GM11168 (cell line): ENCODE measurements at regions not wholly inside any gene's neighbourhood (a gene's known extent, or its start where the extent isn't known, plus 50 kb on each side); places are given as distances from the start of the nearest gene placed in this dataset.
"Not testable (repeated sequence)": the region's sequence is repeated elsewhere in the genome, so short reads cannot be mapped to it uniquely, and the experiment has no call there.

Source experiments
- in situ Hi-C: fragments of 300-500 bp; cut with MboI; formaldehyde crosslinking; loops from one replicate; pipeline ENCODE4 v1.12.0; 2022; ENCODE audit warnings: low sequenced_read_pairs; ENCODE audit not compliant: unreplicated experiment

- in situ Hi-C loops: no loop called here
Observed at GRCh38 chr14:23828616-23829015, 125.0 kb upstream of the DHRS4 start.

DNA sequence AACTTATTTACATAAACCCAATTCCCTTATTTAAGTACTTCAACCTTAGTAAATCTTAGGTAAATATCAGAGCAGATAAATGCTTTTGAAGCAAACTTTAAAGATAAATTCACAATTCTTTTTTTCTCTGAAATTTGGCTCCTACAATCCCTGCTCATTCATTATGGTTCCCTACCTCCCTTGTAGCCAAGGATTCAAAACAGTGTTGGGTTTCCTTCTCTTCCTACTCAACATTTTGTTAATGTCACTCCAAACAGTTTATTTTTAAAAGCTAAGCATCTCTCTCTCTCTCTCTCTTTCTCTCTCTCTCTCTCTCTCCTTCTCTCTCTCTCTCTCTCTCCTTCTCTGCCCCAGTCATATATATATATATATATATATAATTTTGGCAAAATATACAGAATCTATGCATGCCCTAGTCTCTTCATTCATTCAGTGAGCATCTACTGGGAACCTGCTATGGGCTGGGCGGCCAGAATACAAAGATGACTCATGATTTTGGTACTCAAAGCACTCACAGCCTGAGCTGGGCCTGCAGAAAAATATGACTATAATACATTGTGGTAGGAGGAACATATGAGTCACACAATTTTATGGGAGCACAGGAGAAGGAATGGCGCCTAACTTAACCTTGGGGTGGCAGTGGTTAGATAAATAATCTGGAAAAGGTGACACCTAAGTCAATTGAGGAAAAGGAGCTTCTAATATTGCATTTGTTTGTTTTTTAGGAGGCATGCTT, 123.7 kb upstream of the DHRS4 start:
- in situ Hi-C loops: no loop called here

DNA sequence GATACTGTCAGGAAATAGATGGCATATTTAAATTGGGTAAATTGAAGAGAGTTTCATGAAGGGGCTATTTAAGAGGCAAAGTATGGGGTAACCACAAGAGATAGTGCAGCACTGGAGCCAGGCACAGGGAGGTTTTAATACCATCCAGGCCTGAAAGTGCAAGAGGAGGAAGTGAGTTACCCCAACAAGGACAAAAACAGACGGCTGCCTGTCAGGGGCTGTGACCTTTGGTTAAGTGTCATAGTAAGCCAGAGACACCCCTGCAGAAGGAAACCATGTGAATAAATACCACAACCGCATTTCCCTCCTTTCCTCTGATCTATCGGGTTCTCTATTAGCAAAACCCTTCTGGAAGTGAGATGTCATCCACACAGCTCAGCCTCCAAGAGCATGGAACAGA, 122.0 kb upstream of the DHRS4 start:
- in situ Hi-C loops: no loop called here

DNA sequence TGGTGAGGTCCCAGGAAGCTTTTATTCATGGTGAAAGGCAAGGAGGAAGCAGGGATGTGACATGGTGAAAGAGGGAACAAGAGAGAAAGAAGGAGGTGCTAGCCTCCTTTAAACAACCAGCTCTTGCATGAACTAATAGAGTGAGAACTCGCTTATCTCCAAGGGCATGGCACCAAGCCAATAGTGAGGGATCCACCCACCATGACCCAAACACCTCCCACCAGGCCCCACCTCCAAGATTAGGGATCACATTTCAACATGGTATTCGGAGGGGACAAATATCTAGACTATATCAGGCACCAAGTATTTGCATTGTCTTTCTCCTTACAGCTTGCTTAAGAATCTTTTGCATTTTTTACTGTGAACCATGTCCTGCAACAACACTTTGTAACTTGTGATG, 91.9 kb upstream of the DHRS4 start:
- in situ Hi-C loops: no loop called here

- in situ Hi-C loops: no loop called here
Observed at GRCh38 chr14:23862513-23862912, 91.1 kb upstream of the DHRS4 start.

GRCh38 chr14:23863836-23864235, 89.7 kb upstream of the DHRS4 start:
- in situ Hi-C loops: no loop called here

DNA sequence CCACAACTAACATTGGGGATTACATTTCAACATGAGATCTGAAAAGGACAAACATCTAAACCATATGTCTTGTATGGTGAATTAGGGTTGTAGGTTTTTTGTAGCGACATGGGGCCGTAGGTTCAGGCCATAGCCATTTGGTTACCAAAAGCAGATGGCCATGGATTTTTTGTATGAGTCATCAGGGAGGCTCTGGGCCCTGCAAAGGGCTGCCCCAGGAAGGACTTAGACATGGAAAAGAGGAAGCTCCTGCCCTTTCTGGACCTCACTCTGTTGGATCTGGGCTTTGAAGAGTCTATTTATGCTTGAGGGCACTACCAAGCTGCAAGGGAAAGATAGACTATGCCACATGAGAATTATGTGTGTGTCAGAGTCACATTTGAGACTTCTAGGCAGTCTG, 89.3 kb upstream of the DHRS4 start:
- in situ Hi-C loops: no loop called here

DNA sequence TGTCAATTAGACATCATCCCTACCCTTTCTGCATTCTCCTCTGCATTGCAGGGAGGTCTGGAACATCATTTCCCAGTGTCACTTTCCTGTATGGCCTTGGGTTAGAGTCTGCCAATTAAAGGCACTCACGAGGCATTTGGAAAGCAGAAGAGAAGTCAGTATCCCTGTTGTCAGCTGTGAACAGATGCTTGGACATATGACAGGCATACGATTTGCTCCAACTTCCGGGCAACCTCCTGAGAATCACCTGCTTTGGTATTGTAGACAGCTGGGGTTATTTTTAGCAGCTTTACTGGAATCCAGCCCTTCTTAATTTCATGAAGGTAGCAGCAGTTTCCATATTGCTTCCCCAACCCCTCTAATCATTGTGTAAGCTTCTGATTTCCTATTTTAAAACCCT, 88.7 kb upstream of the DHRS4 start:
- in situ Hi-C loops: no loop called here

DNA sequence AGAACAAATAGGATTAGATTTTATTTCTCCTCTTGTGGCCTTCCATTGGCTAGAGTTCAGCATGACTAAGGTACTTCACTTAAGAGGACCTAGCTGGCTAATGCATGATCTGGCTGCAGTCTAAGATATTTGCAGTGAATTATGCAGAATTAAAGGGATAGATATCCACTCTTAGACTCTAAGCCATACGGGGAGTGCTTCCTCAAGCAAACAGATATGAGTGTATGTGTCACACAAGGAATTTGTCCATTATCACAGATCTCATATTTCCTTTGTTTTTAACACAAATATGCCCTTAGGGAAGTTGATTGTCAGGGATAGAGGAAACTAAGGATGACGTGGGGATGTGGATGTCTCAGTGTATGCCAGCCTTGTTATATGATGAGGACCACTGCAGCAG, 88.1 kb upstream of the DHRS4 start:
- in situ Hi-C loops: no loop called here

DNA sequence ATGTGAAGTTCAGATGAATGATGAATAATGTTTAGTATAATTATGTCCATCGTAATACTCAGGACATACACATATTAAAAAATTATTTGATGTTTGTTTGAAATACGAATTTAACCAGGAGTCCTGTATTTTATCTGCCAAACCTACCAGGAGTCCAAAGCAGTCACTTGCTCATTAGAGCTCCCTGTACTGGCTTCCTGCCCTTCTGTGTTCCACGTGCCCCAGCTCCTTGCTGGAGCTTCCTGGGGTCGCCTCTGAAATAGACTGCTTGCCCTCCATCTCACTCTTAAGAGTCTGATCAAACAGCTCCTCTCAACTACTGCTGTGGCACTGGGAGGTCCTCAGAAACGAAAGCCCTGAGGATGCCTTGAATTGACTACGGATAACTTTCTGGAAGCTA, 87.3 kb upstream of the DHRS4 start:
- in situ Hi-C loops: no loop called here

DNA sequence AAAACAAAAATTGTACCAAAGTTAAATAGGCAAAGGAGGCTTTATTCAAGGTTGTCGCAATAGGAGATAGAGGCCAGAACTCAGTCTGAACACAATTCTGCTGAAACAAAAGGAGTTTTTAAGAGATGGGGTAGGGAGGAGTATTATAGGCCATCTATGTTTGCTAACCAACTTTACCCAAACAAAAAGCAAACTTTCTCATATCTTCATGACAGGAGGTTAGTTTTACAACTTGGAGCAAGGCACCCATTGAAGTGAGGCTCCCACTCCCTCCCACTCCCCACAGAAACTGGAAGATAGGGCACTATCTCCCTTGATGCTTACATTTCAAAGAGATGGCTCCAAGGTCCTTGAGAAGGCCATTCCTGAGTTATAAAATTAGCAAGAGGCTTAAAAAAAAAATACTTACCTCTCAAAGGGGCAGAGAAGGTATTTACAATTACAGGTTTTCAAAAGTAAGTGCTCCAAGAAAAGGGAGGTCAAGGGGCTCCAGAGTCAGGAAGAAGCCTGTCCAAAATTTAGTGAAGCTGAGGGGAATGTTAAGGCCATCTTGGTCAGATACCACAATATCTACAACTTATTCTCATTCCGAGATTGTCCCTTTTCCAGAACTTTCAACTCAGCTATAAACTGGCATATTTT, 84.4 kb upstream of the DHRS4 start:
- in situ Hi-C loops: no loop called here

DNA sequence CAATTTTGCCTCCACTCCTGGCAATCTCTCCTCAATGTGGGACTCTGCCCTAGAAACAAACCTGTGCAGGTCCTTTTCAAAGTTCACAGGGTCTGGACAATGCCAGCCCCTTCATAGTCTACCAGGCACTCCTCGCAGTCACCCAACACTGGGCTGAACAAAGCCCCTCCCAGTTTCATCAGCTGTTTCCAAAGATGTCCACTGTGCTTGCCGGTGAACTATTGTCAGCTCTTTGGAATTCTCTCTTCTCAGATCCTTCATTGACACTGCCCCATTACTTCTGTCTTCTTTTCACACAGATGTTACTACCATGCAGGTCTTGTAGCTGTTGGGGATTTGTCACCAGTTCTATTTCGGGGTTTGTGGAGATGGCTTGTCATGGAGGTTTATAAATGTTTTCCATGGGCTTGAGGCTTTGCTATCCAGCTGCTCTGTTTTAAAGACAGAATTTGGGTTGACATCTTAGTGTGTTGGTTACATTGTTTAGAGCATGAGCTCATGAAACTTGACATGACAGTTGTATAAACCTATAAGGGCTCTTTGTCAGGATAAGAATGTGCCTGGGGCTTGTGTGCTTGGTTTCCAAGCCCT, 77.3 kb upstream of the DHRS4 start:
- in situ Hi-C loops: no loop called here

GRCh38 chr14:23877111-23877510, 76.5 kb upstream of the DHRS4 start:
- in situ Hi-C loops: no loop called here

DNA sequence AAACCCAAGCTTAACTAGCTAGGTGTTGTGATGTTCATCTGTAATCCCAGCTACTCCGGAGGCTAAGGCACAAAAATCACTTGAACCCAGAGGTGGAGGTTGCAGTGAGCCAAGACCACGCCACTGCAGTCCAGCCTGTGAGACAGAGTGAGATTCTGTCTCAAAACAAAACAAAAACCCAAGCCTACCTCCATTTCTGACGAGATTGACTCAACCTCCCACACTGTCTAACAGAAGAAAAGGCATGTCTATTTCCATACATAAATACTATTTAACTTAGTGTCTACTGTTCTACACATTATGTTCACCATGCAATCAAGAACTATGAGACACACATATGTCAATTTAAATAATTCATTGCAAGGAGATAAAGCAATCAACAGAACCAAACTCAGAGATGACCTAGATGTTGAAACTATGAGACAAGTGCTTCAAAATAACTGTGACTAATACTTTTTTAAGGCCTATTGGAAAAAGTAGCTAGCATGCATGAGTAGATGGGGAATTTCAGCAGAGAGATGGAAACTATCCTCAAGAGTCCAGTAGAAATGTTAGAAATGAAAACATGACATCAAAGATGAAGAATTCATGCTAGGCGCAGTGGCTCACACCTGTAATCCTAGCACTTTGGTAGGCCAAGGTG, 75.9 kb upstream of the DHRS4 start:
- in situ Hi-C loops: no loop called here

DNA sequence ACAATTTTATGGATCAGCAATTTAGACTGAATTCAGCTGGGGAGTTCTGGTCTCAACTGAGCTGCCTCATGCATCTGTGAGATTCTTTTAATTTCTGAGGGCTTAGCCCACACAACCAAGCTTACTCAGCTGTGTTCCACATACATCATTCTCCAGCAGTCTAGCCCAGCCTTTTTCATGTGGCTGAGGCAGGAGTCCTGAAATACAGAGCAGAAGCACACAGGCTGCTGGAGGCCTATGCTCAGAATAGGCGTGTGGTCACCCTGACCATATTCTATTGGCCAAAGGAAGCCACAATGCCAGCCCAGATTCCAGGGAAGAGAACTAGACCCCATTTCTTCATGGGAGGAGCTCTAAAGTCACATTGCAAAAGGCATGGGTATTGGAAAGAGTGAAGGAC, 72.3 kb upstream of the DHRS4 start:
- in situ Hi-C loops: no loop called here

DNA sequence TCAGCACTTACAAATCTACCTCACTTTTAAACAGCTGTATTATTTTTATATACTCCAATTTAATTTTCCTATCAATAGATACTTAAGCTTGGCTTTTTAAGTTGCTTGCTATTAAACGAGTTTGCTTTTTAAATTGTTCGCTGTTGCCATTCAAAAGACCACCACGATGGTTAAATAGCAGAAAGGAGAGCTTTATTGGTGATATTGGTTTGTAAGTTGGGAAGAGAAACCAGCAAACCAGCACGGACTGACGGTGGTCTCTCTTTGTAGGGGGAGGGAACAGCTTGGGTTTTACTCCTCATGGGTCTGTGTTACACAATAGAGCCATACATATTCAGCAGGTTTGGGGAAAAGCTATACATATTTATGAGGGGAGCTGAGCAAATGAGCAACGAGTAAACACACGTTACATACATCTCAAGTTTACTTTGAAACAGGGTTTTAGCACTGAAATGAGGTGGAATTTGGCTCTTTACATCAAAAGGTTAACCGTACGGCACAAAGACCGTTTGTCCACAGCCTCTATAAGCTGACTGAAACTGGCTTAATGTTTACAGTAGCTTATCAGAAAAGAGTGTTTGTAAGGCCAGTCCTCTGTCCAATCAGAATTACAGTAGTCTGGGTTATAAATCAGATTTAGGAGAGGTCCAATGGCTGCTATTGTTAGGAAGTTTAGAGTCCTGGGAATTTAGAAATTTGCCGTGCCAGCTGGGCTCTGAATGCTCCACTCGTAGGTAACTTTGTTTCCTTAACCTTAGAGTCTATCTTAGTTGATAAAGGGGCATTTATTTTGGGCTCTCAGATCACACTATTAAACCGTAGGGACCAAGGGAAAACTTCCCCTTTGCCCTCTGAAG, 69.7 kb upstream of the DHRS4 start:
- in situ Hi-C loops: no loop called here

DNA sequence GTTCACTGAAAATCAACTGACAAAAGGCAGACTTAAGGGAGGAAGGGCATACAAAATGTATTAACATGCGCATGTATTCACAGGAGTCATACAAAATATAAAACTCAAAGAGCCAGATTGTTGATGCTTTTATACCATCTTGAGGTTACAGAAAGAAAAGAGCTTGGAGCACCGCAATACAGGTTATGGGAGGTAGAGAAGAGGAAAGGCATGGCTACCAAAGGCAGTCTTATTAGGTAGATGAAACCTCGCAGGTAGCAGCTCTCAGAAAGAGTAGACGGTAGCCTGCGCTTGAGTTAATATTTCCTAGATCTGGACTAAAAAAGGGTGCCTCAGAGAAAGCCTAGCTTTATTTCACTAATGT, 69.0 kb upstream of the DHRS4 start:
- in situ Hi-C loops: no loop called here

GRCh38 chr14:23887536-23887935, 66.0 kb upstream of the DHRS4 start:
- in situ Hi-C loops: no loop called here

DNA sequence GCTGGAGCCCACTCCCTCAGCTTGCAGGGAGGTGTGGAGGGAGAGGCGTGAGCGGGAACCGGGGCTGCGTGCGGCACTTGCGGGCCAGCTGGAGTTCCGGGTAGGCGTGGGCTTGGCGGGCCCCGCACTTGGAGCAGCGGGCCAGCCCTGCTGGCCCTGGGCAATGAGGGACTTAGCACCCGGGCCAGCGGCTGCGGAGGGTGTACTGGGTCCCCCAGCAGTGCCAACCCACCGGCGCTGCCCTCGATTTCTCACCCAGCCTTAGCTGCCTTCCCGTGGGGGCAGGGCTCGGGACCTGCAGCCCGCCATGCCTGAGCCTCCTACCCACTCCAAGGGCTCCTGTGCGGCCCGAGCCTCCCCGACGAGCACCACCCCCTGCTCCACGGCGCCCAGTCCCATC, 61.9 kb upstream of the DHRS4 start:
- in situ Hi-C loops: not testable (repeated sequence)

- in situ Hi-C loops: not testable (repeated sequence)
Observed at GRCh38 chr14:23892289-23892688, 61.3 kb upstream of the DHRS4 start.
